ENCODE measurements at regions not wholly inside any gene's neighbourhood (a gene's known extent, or its start where the extent isn't known, plus 50 kb on each side); places are given as distances from the start of the nearest gene placed in this dataset.

GRCh38 chr1:191206513-191207207 lies 729.0 kb upstream of the BRINP3 start:
- H3K9me3 ChIP-seq, result no peaks in the 10 kb centered on the region
- TF ChIP-seq CTCF (IDR thresholded peaks at IDR 0.05), result no peak

GRCh38 chr1:191222206-191222605 lies 744.5 kb upstream of the BRINP3 start:
- DNase-seq (no peak), ATAC-seq (no peak)
- Histone ChIP-seq H3K36me3 (ENCODE audit: insufficient read depth in 1 of 2, low read depth in 1 of 2) (no peaks in the 10 kb centered on the region), H3K4me1 (no peaks in the 10 kb centered on the region), H3K27ac (no peak overlapping the region), H3K9me3 (no peaks in the 10 kb centered on the region), H3K4me3 (no peak overlapping the region), H3K27me3 (ENCODE audit: insufficient read depth in 3 of 3, low read length in 2 of 3) (no peaks in the 10 kb centered on the region)
- TF ChIP-seq CTCF (IDR thresholded peaks at IDR 0.05), result no peak
- intact Hi-C loops (cut with DNase I), result no loop called here
- 82 to 87% (median 84%) methylated on average over 5 of the region's 5 CpGs for WGBS, 3 donors

More at GRCh38 chr1:191206513-191207207, 729.0 kb upstream of the BRINP3 start:
- DNase-seq (no peak), ATAC-seq (no peak)
- Histone ChIP-seq H3K27me3 (ENCODE audit: insufficient read depth in 3 of 3, low read length in 2 of 3) (no peaks in the 10 kb centered on the region), H3K4me3 (no peak overlapping the region), H3K36me3 (ENCODE audit: insufficient read depth in 1 of 2, low read depth in 1 of 2) (no peaks in the 10 kb centered on the region), H3K4me1 (no peaks in the 10 kb centered on the region), H3K27ac (no peak overlapping the region)
- WGBS, 3 donors, result 55 to 62% (median 60%) methylated on average over 2 of the region's 2 CpGs
- intact Hi-C loops (cut with DNase I), result no loop called here

GRCh38 chr1:191240925-191241324 lies 763.3 kb upstream of the BRINP3 start:
- H3K9me3 ChIP-seq, result no peaks in the 10 kb centered on the region
- intact Hi-C loops (cut with DNase I), result no loop called here
- H3K27ac ChIP-seq, result no peak overlapping the region
- H3K36me3 ChIP-seq (ENCODE audit: insufficient read depth in 1 of 2, low read depth in 1 of 2), result no peaks in the 10 kb centered on the region
- no peak for ATAC-seq
- no peak for TF ChIP-seq CTCF (IDR thresholded peaks at IDR 0.05)
- WGBS, 3 donors, result 60 to 74% (median 66%) methylated on average over 3 of the region's 3 CpGs
- no peak overlapping the region for H3K4me3 ChIP-seq
- no peak for DNase-seq
- H3K4me1 ChIP-seq, result no peaks in the 10 kb centered on the region
- no peaks in the 10 kb centered on the region for H3K27me3 ChIP-seq (ENCODE audit: insufficient read depth in 3 of 3, low read length in 2 of 3)

- no peak for ATAC-seq
- no peak for DNase-seq
- no peak overlapping the region for H3K4me3 ChIP-seq
- H3K36me3 ChIP-seq (ENCODE audit: insufficient read depth in 1 of 2, low read depth in 1 of 2), result no peaks in the 10 kb centered on the region
- peaks cover 3% of the 10 kb centered on the region for H3K9me3 ChIP-seq
- no peaks in the 10 kb centered on the region for H3K4me1 ChIP-seq
- no peaks in the 10 kb centered on the region for H3K27me3 ChIP-seq (ENCODE audit: insufficient read depth in 3 of 3, low read length in 2 of 3)
- WGBS, 3 donors, result 83 to 90% (median 86%) methylated on average over 3 of the region's 3 CpGs
- no peak for TF ChIP-seq CTCF (IDR thresholded peaks at IDR 0.05)
- H3K27ac ChIP-seq, result no peak overlapping the region
- intact Hi-C loops (cut with DNase I), result no loop called here
These were observed 777.8 kb upstream of the BRINP3 start for GRCh38 chr1:191255354-191256054.

Data from psoas muscle (tissue), 7 donors.